Muscle layer of duodenum (tissue), 2 donors: ENCODE measurements at regions not wholly inside any gene's neighbourhood (a gene's known extent, or its start where the extent isn't known, plus 50 kb on each side); places are given as distances from the start of the nearest gene placed in this dataset.

ENCODE experiments used
- H3K27ac ChIP-seq: one replicate; pipeline ENCODE4 v1.7.0; 2013; ENCODE audit warnings: mild to moderate bottlenecking, low read length
- H3K27me3 ChIP-seq: one replicate; pipeline ENCODE4 v1.7.0; 2013; ENCODE audit warnings: low read depth, mild to moderate bottlenecking, control low read depth, low read length
- H3K36me3 ChIP-seq, 2 donors: one replicate each; pipeline ENCODE4 v1.7.0; 2013; ENCODE audit warnings: low read length in 2 of 2, control low read depth in 1 of 2, mild to moderate bottlenecking in 1 of 2; ENCODE audit not compliant: insufficient read depth in 2 of 2, control insufficient read depth in 1 of 2
- H3K4me1 ChIP-seq, 2 donors: one replicate each; pipeline ENCODE4 v1.7.0; 2013; ENCODE audit warnings: low read length in 2 of 2, mild to moderate bottlenecking in 2 of 2, control low read depth in 1 of 2, moderate library complexity in 1 of 2; ENCODE audit not compliant: insufficient read depth in 2 of 2, control insufficient read depth in 1 of 2
- H3K4me3 ChIP-seq, 2 donors: one replicate each; pipeline ENCODE4 v1.7.0; 2013; ENCODE audit warnings: low read length in 2 of 2, low read depth in 1 of 2, mild to moderate bottlenecking in 1 of 2
- H3K9me3 ChIP-seq, 2 donors: one replicate each; pipeline ENCODE4 v1.7.0; 2013; ENCODE audit warnings: low read length in 2 of 2, control low read depth in 1 of 2, mild to moderate bottlenecking in 1 of 2; ENCODE audit not compliant: control insufficient read depth in 1 of 2
- donor health status: healthy.

GRCh38 chr5:118646917-118647316 lies 341.4 kb downstream of the DTWD2 start:
- H3K9me3 ChIP-seq = no peaks in the 10 kb centered on the region
- H3K27ac ChIP-seq = no peak overlapping the region
- no peak overlapping the region for H3K4me3 ChIP-seq
- no peaks in the 10 kb centered on the region for H3K27me3 ChIP-seq
- H3K36me3 ChIP-seq = no peaks in the 10 kb centered on the region
- H3K4me1 ChIP-seq = no peaks in the 10 kb centered on the region

- H3K27me3 ChIP-seq = no peaks in the 10 kb centered on the region
- peaks cover 0 to 12% of the 10 kb centered on the region in 2 donors for H3K9me3 ChIP-seq
- no peaks in the 10 kb centered on the region for H3K4me1 ChIP-seq
- no peak overlapping the region for H3K4me3 ChIP-seq
- H3K36me3 ChIP-seq = no peaks in the 10 kb centered on the region
- no peak overlapping the region for H3K27ac ChIP-seq
These were observed 350.2 kb downstream of the DTWD2 start for GRCh38 chr5:118637947-118638670.

GRCh38 chr5:118628660-118629354 lies 359.5 kb downstream of the DTWD2 start:
- Histone ChIP-seq H3K36me3 (no peaks in the 10 kb centered on the region), H3K4me3 (no peak overlapping the region), H3K27ac (no peak overlapping the region), H3K4me1 (no peaks in the 10 kb centered on the region), H3K9me3 (peaks cover 0 to 7% of the 10 kb centered on the region in 2 donors), H3K27me3 (no peaks in the 10 kb centered on the region)

GRCh38 chr5:118620233-118620632 lies 368.1 kb downstream of the DTWD2 start:
- Histone ChIP-seq H3K4me3 (no peak overlapping the region), H3K36me3 (no peaks in the 10 kb centered on the region), H3K4me1 (no peaks in the 10 kb centered on the region), H3K27ac (no peak overlapping the region), H3K27me3 (no peaks in the 10 kb centered on the region), H3K9me3 (no peaks in the 10 kb centered on the region)

- Histone ChIP-seq H3K4me3 (no peak overlapping the region), H3K27me3 (no peaks in the 10 kb centered on the region), H3K9me3 (no peaks in the 10 kb centered on the region), H3K27ac (no peak overlapping the region), H3K4me1 (no peaks in the 10 kb centered on the region), H3K36me3 (no peaks in the 10 kb centered on the region)
These were observed 368.5 kb downstream of the DTWD2 start for GRCh38 chr5:118619823-118620222.

- H3K9me3 ChIP-seq = no peaks in the 10 kb centered on the region
- no peaks in the 10 kb centered on the region for H3K36me3 ChIP-seq
- no peaks in the 10 kb centered on the region for H3K4me1 ChIP-seq
- H3K27ac ChIP-seq = no peak overlapping the region
- no peak overlapping the region for H3K4me3 ChIP-seq
- no peaks in the 10 kb centered on the region for H3K27me3 ChIP-seq
These were observed 372.1 kb downstream of the DTWD2 start for GRCh38 chr5:118616281-118616680.

- Histone ChIP-seq H3K36me3 (no peaks in the 10 kb centered on the region), H3K9me3 (no peaks in the 10 kb centered on the region), H3K27ac (no peak overlapping the region), H3K27me3 (no peaks in the 10 kb centered on the region), H3K4me3 (no peak overlapping the region), H3K4me1 (no peaks in the 10 kb centered on the region)
These were observed 373.5 kb downstream of the DTWD2 start for GRCh38 chr5:118614731-118615456.

- Histone ChIP-seq H3K4me1 (no peaks in the 10 kb centered on the region), H3K9me3 (no peaks in the 10 kb centered on the region), H3K4me3 (no peak overlapping the region), H3K27ac (no peak overlapping the region), H3K27me3 (no peaks in the 10 kb centered on the region), H3K36me3 (no peaks in the 10 kb centered on the region)
These were observed 376.9 kb downstream of the DTWD2 start for GRCh38 chr5:118611332-118611945.

- no peaks in the 10 kb centered on the region for H3K4me1 ChIP-seq
- H3K27me3 ChIP-seq = no peaks in the 10 kb centered on the region
- H3K36me3 ChIP-seq = no peaks in the 10 kb centered on the region
- no peak overlapping the region for H3K4me3 ChIP-seq
- H3K9me3 ChIP-seq = no peaks in the 10 kb centered on the region
- H3K27ac ChIP-seq = no peak overlapping the region
These were observed 381.4 kb downstream of the DTWD2 start for GRCh38 chr5:118606940-118607339.

GRCh38 chr5:118605761-118606160 lies 382.6 kb downstream of the DTWD2 start:
- no peaks in the 10 kb centered on the region for H3K36me3 ChIP-seq
- no peaks in the 10 kb centered on the region for H3K9me3 ChIP-seq
- H3K27me3 ChIP-seq = no peaks in the 10 kb centered on the region
- no peak overlapping the region for H3K4me3 ChIP-seq
- no peak overlapping the region for H3K27ac ChIP-seq
- no peaks in the 10 kb centered on the region for H3K4me1 ChIP-seq

- no peaks in the 10 kb centered on the region for H3K4me1 ChIP-seq
- H3K36me3 ChIP-seq = no peaks in the 10 kb centered on the region
- no peaks in the 10 kb centered on the region for H3K27me3 ChIP-seq
- no peak overlapping the region for H3K27ac ChIP-seq
- no peak overlapping the region for H3K4me3 ChIP-seq
- H3K9me3 ChIP-seq = no peaks in the 10 kb centered on the region
These were observed 384.2 kb downstream of the DTWD2 start for GRCh38 chr5:118604106-118604505.
